Suprapubic skin (tissue), 3 donors: ENCODE measurements at regions not wholly inside any gene's neighbourhood (a gene's known extent, or its start where the extent isn't known, plus 50 kb on each side); places are given as distances from the start of the nearest gene placed in this dataset.
"Not testable (repeated sequence)": the region's sequence is repeated elsewhere in the genome, so short reads cannot be mapped to it uniquely, and the experiment has no call there.

ENCODE experiments used
- EP300 ChIP-seq: sonication (generic); formaldehyde crosslinking; IDR thresholded peaks from one replicate; pipeline ENCODE4 v1.6.1; 2017; ENCODE audit warnings: antibody characterized with exemption
- TF ChIP-seq, protein P1 (sequence below), 2 donors: fragments of 200-600 bp in 1 of 2; fragments of 450-650 bp in 1 of 2; sonication (generic) in 1 of 2; IDR thresholded peaks; one replicate each; pipeline ENCODE4 v1.5.1; 2016 to 2019; ENCODE audit warnings: antibody characterized with exemption in 2 of 2, mild to moderate bottlenecking in 1 of 2, moderate library complexity in 1 of 2

- TF ChIP-seq, protein P1, sequence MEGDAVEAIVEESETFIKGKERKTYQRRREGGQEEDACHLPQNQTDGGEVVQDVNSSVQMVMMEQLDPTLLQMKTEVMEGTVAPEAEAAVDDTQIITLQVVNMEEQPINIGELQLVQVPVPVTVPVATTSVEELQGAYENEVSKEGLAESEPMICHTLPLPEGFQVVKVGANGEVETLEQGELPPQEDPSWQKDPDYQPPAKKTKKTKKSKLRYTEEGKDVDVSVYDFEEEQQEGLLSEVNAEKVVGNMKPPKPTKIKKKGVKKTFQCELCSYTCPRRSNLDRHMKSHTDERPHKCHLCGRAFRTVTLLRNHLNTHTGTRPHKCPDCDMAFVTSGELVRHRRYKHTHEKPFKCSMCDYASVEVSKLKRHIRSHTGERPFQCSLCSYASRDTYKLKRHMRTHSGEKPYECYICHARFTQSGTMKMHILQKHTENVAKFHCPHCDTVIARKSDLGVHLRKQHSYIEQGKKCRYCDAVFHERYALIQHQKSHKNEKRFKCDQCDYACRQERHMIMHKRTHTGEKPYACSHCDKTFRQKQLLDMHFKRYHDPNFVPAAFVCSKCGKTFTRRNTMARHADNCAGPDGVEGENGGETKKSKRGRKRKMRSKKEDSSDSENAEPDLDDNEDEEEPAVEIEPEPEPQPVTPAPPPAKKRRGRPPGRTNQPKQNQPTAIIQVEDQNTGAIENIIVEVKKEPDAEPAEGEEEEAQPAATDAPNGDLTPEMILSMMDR (IDR thresholded peaks at IDR 0.05) = not testable (repeated sequence)
- not testable (repeated sequence) for TF ChIP-seq EP300
These were observed 1877.1 kb upstream of the C9orf72 start for GRCh38 chr9:29450343-29450875.
